GM23248 (cell line): ENCODE measurements at regions not wholly inside any gene's neighbourhood (a gene's known extent, or its start where the extent isn't known, plus 50 kb on each side); places are given as distances from the start of the nearest gene placed in this dataset.

Source experiments
- DNase-seq: peaks from one replicate; pipeline ENCODE4 v3.0.0-alpha.2; 2015
- H2AFZ ChIP-seq: fragments of 200-600 bp; sonication (generic); 2 replicates; pipeline ENCODE4 v1.6.1; 2016; ENCODE audit warnings: antibody characterized with exemption
- H3F3A ChIP-seq: fragments of 200-600 bp; sonication (generic); 2 replicates; pipeline ENCODE4 v1.6.1; 2016; ENCODE audit warnings: mild to moderate bottlenecking, antibody characterized with exemption, mixed run types; ENCODE audit not compliant: insufficient read depth
- H3K27ac ChIP-seq: fragments of 200-600 bp; sonication (generic); 2 replicates; pipeline ENCODE4 v1.5.1; 2016; ENCODE audit warnings: mild to moderate bottlenecking
- H3K27me3 ChIP-seq: fragments of 200-600 bp; sonication (generic); replicated peaks from 2 replicates; pipeline ENCODE4 v1.6.1; 2016; ENCODE audit warnings: mild to moderate bottlenecking; ENCODE audit not compliant: insufficient read depth
- H3K36me3 ChIP-seq: fragments of 200-600 bp; sonication (generic); 2 replicates; pipeline ENCODE4 v1.6.1; 2016; ENCODE audit warnings: low read depth, mild to moderate bottlenecking
- H3K4me1 ChIP-seq: fragments of 200-600 bp; sonication (generic); 2 replicates; pipeline ENCODE4 v1.6.1; 2016; ENCODE audit warnings: mild to moderate bottlenecking; ENCODE audit not compliant: insufficient read depth
- H3K4me2 ChIP-seq: fragments of 200-600 bp; sonication (generic); one replicate; pipeline ENCODE4 v1.6.1; 2016; ENCODE audit warnings: mild to moderate bottlenecking; ENCODE audit not compliant: unreplicated experiment
- H3K4me3 ChIP-seq: fragments of 200-600 bp; sonication (generic); 2 replicates; pipeline ENCODE4 v1.5.1; 2016; ENCODE audit warnings: mild to moderate bottlenecking
- H3K79me2 ChIP-seq: fragments of 200-600 bp; sonication (generic); 2 replicates; pipeline ENCODE4 v1.6.1; 2016; ENCODE audit warnings: mild to moderate bottlenecking; ENCODE audit not compliant: insufficient read depth
- H3K9ac ChIP-seq: fragments of 200-600 bp; sonication (generic); 2 replicates; pipeline ENCODE4 v1.6.1; 2016; ENCODE audit warnings: mild to moderate bottlenecking
- H3K9me2 ChIP-seq: fragments of 200-600 bp; sonication (generic); 2 replicates; pipeline ENCODE4 v1.6.1; 2016; ENCODE audit warnings: mixed run types, mild to moderate bottlenecking, moderate library complexity; ENCODE audit not compliant: insufficient read depth
- H3K9me3 ChIP-seq: fragments of 200-600 bp; sonication (generic); one replicate; pipeline ENCODE4 v1.6.1; 2017; ENCODE audit warnings: low read depth
- H4K20me1 ChIP-seq: fragments of 200-600 bp; sonication (generic); 2 replicates; pipeline ENCODE4 v1.6.0; 2016; ENCODE audit not compliant: insufficient read depth
- EZH2 ChIP-seq: fragments of 200-600 bp; sonication (generic); IDR thresholded peaks from 2 replicates; pipeline ENCODE4 v1.6.1; 2018; ENCODE audit warnings: antibody characterized with exemption, mild to moderate bottlenecking; ENCODE audit not compliant: insufficient read depth, poor library complexity, severe bottlenecking
- EZH2phosphoT487 ChIP-seq: fragments of 200-600 bp; sonication (generic); IDR thresholded peaks from 2 replicates; pipeline ENCODE4 v1.6.1; 2018; ENCODE audit warnings: antibody characterized with exemption, moderate library complexity, mild to moderate bottlenecking, low read depth; ENCODE audit not compliant: insufficient read depth
- WGBS, 2 experiments: methylation state at CpG; one replicate each; pipeline ENCODE4 v1.1.6; 2015 to 2017; ENCODE audit warnings: low lambda C conversion rate in 2 of 2, low coverage in 1 of 2; ENCODE audit errors: missing lambda C conversion rate in 2 of 2; 5-methylcytosine and 5-hydroxymethylcytosine counted together
- in situ Hi-C: fragments of 300-500 bp; cut with MboI; formaldehyde crosslinking; loops from 2 replicates; pipeline ENCODE4 v1.15.0; 2020

DNA sequence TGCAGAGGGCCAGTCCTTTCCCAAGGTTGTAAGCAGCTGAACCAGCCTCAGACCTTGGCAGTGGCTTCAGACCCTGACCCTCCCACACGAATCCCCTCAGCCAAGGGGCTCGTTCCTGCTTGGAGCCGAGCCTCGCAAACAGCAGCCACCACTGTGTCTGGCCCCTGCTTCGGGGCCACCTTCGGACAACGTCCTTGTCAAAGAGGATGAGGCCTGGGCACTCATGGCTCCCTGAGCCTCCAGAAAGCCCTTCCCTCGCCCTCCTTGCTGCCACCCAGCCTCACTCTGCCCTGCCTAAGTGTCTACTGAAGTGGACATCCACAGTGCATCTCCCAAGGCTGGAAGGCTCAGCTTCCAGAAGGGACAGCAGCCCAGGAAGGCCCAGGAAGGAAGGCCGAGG lies 161.7 kb downstream of the OLFM1 start:
- Histone ChIP-seq H3K4me2 (no peak overlapping the region), H3F3A (no peaks in the 10 kb centered on the region), H3K9ac (no peak overlapping the region), H3K9me2 (no peaks in the 10 kb centered on the region), H3K79me2 (no peaks in the 10 kb centered on the region), H3K4me3 (no peak overlapping the region), H3K36me3 (no peaks in the 10 kb centered on the region), H3K27ac (no peak overlapping the region), H3K4me1 (no peaks in the 10 kb centered on the region), H2AFZ (no peak overlapping the region), H4K20me1 (no peaks in the 10 kb centered on the region), H3K9me3 (no peaks in the 10 kb centered on the region), H3K27me3 (peaks cover 18% of the 10 kb centered on the region)
- 49 to 57% methylated on average over 9 of the region's 9 CpGs for WGBS, 2 experiments
- TF ChIP-seq EZH2 (no peak), EZH2phosphoT487 (no peak)
- DNase-seq, result no peak
- in situ Hi-C loops, result no loop called here

DNA sequence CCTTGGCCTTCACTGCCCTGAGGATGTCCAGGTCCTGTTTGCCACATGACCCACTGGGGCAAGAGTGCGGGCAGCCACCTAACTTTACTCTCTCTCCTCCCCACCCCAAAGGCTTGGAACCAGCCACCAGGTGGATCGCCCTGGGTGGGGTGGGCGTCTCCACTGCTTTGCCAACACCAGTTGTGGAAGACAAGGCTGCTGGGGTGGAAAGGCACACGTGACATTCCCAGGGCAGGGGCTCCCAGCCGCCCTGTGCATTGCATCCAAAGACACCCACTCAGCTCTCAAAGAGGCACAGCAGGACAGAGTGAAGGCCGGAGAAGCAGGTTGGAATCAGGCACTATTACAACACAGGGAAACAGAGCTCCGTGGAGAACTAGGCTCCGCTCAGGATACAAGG lies 162.2 kb downstream of the OLFM1 start:
- TF ChIP-seq EZH2phosphoT487 (no peak), EZH2 (no peak)
- Histone ChIP-seq H3K9me3 (no peaks in the 10 kb centered on the region), H4K20me1 (no peaks in the 10 kb centered on the region), H3K9me2 (no peaks in the 10 kb centered on the region), H3K79me2 (no peaks in the 10 kb centered on the region), H3K4me2 (no peak overlapping the region), H3K36me3 (no peaks in the 10 kb centered on the region), H3K27ac (no peak overlapping the region), H3K4me1 (no peaks in the 10 kb centered on the region), H3K9ac (no peak overlapping the region), H2AFZ (no peak overlapping the region), H3F3A (no peaks in the 10 kb centered on the region), H3K4me3 (no peak overlapping the region), H3K27me3 (peaks cover 18% of the 10 kb centered on the region)
- WGBS, 2 experiments, result 54 to 59% methylated on average over 8 of the region's 8 CpGs
- in situ Hi-C loops, result no loop called here
- no peak for DNase-seq

DNA sequence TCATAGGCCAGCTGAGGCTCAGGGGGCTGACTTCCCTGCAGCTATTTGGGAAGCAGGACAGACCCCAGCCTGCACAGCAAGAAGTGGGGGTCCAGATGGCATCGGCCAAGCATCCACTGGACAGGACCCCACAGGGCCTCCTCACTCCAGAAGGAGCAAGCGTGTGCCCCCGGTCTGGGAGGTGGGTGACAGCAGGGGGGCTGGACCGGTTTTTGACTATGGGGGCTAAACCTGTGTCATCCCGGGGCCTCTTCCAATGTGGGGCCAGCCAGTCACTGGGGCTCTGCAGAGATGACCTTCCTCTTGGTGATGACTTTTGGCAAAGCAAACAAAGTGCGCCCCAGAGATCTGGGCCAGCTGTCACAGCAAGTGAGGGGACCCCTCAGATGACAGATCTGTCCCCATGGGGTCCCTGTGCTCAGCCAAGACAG lies 163.9 kb downstream of the OLFM1 start:
- no peaks in the 10 kb centered on the region for H3K9me3 ChIP-seq
- no peak for DNase-seq
- H3K79me2 ChIP-seq, result no peaks in the 10 kb centered on the region
- in situ Hi-C loops, result no loop called here
- no peaks in the 10 kb centered on the region for H4K20me1 ChIP-seq
- H3K4me1 ChIP-seq, result no peaks in the 10 kb centered on the region
- H3K27ac ChIP-seq, result no peak overlapping the region
- TF ChIP-seq EZH2 (no peak), EZH2phosphoT487 (no peak)
- H3K9me2 ChIP-seq, result no peaks in the 10 kb centered on the region
- H2AFZ ChIP-seq, result no peak overlapping the region
- no peaks in the 10 kb centered on the region for H3K36me3 ChIP-seq
- 81 to 90% methylated on average over 5 of the region's 6 CpGs for WGBS, 2 experiments
- H3K4me2 ChIP-seq, result no peak overlapping the region
- H3K27me3 ChIP-seq, result peaks cover 3% of the 10 kb centered on the region
- H3K9ac ChIP-seq, result no peak overlapping the region
- no peak overlapping the region for H3K4me3 ChIP-seq
- no peaks in the 10 kb centered on the region for H3F3A ChIP-seq

DNA sequence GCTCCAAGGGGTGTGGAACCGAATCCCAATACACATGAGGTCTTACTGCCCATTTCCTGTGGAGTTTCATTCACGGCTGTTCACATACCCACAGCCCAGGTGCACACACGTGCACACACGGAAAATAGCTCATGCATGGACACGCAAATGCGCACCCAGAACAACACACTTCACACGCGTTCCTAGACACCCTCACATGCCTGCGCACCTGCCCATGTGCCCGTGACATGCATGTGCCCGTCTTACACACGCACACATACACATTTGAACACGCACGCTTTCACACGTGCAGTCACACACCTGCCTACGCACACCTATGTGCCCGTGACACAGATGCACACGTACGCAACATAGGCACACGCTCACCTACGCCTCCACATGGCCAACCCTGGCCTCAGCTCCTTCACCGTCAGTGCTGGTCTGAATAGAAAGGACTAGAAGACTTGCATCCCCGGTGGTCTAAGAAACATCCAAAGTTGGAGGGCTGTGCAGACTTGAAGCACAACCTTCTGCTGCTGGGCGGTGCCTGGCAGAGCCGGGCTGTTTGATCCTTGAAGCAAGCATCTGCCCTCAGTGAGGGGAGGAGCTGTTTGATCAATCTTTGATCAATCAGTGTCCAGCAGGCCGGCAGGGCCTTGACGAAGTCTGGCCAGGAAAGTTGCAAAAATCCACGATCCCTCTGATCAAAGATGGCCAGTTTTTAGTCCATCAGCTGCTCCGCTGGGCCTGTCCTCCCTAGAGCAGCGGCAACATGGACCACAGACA lies 164.7 kb downstream of the OLFM1 start:
- TF ChIP-seq EZH2 (no peak), EZH2phosphoT487 (no peak)
- no peak overlapping the region for H3K4me3 ChIP-seq
- no peaks in the 10 kb centered on the region for H3K9me3 ChIP-seq

More for the DNA sequence above, 164.7 kb downstream of the OLFM1 start:
- Histone ChIP-seq H3K4me1 (no peaks in the 10 kb centered on the region), H3K4me2 (no peak overlapping the region), H3F3A (no peaks in the 10 kb centered on the region), H2AFZ (no peak overlapping the region), H3K9ac (no peak overlapping the region), H3K27ac (no peak overlapping the region), H3K79me2 (no peaks in the 10 kb centered on the region), H3K36me3 (no peaks in the 10 kb centered on the region), H3K27me3 (peaks cover 3% of the 10 kb centered on the region; the same call in 1 of the 2 replicates), H4K20me1 (no peaks in the 10 kb centered on the region), H3K9me2 (no peaks in the 10 kb centered on the region)
- WGBS, 2 experiments, result 60 to 62% methylated on average over 30 of the region's 30 CpGs
- DNase-seq, result no peak
- in situ Hi-C loops, result no loop called here
